Ovary (tissue), 7 donors: ENCODE measurements at regions not wholly inside any gene's neighbourhood (a gene's known extent, or its start where the extent isn't known, plus 50 kb on each side); places are given as distances from the start of the nearest gene placed in this dataset.

Source experiments
- DNase-seq, 5 donors: peaks; one replicate each; pipeline ENCODE4 v3.0.0-alpha.2; 2019 to 2020
- H3K27ac ChIP-seq, 2 donors: fragments of 200-600 bp; one replicate each; pipeline versions ENCODE4 v1.5.1 to v1.8.0; 2019 to 2022
- H3K27me3 ChIP-seq: fragments of 200-600 bp; one replicate; pipeline ENCODE4 v1.8.0; 2022
- H3K36me3 ChIP-seq: fragments of 200-600 bp; sonication (generic); one replicate; pipeline ENCODE4 v1.5.1; 2019
- H3K4me1 ChIP-seq: one replicate; pipeline ENCODE4 v1.8.1; 2013; ENCODE audit warnings: mild to moderate bottlenecking, moderate library complexity; ENCODE audit not compliant: insufficient read depth
- H3K4me3 ChIP-seq: fragments of 200-600 bp; sonication (generic); one replicate; pipeline ENCODE4 v1.5.1; 2017
- H3K9me3 ChIP-seq, 2 donors: fragments of 200-600 bp in 1 of 2; sonication (generic) in 1 of 2; one replicate each; pipeline versions ENCODE4 v1.5.1 to v1.8.1; 2013 to 2019; ENCODE audit warnings: mild to moderate bottlenecking in 1 of 2, moderate library complexity in 1 of 2
- CTCF ChIP-seq, 3 donors: fragments of 450-650 bp in 2 of 3; fragments of 200-600 bp in 1 of 3; IDR thresholded peaks; one replicate each; pipeline versions ENCODE4 v1.5.1 to v1.8.0; 2016 to 2022; ENCODE audit warnings: antibody characterized with exemption in 3 of 3, mild to moderate bottlenecking in 1 of 3
- EP300 ChIP-seq: sonication (generic); formaldehyde crosslinking; IDR thresholded peaks from one replicate; pipeline ENCODE4 v1.6.1; 2017; ENCODE audit warnings: antibody characterized with exemption
- POLR2A ChIP-seq: fragments of 450-650 bp; IDR thresholded peaks from one replicate; pipeline ENCODE4 v1.6.1; 2017; ENCODE audit warnings: antibody characterized with exemption, mild to moderate bottlenecking, moderate library complexity
- WGBS, 3 donors: extraction: QIAGEN DNeasy Blood & Tissue Kit in 1 of 3; methylation state at CpG; one replicate each; pipeline versions ENCODE4 v1.1.5 to v1.1.7; 2013 to 2017; 5-methylcytosine and 5-hydroxymethylcytosine counted together
- intact Hi-C, 4 donors: fragments of 100-400 bp; cut with DNase I; formaldehyde crosslinking; loops; one replicate each; pipeline versions ENCODE4 v1.11.0 to v1.15.1; 2022 to 2023
- donor health status: DM: no; HTN: no; CAD: no; lungs with moderate emphysema.
- donor health status: DM: no; HTN: no; CAD: no.
- donor health status: Bipolar disorder and iron deficiency.
- donor health status: DM: no; HTN: no; CAD: no.
- donor health status: DM: yes; HTN: yes; CAD: no.

GRCh38 chr13:47148543-47148942 lies 251.7 kb upstream of the HTR2A start:
- H3K27ac ChIP-seq, result no peak overlapping the region
- intact Hi-C loops, result no loop called here
- 52 to 65% (median 60%) methylated on average over 3 of the region's 3 CpGs for WGBS, 3 donors
- H3K4me3 ChIP-seq, result no peak overlapping the region
- no peaks in the 10 kb centered on the region for H3K36me3 ChIP-seq
- no peaks in the 10 kb centered on the region for H3K27me3 ChIP-seq
- H3K9me3 ChIP-seq, result no peaks in the 10 kb centered on the region
- H3K4me1 ChIP-seq, result no peaks in the 10 kb centered on the region
- no peak for TF ChIP-seq EP300
- DNase-seq, result no peak

DNA sequence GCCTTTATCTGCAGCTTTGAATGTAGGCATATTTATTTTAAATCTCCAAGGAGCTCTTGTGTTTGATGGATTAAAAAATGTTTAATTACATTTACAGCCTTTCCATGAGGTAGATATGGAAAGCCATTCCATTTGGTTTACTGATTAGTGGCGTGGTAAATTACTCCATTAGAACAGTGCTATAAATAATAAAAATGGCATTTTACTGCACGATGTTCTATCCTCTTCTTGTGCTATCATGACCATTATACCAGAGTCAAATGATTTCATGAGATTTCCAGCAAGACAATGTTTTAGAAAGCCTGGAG lies 250.9 kb upstream of the HTR2A start:
- no peaks in the 10 kb centered on the region for H3K36me3 ChIP-seq
- H3K9me3 ChIP-seq, result no peaks in the 10 kb centered on the region
- WGBS, 3 donors, result 33 to 46% (median 41%) methylated on average over 2 of the region's 2 CpGs
- intact Hi-C loops, result no loop called here
- no peaks in the 10 kb centered on the region for H3K27me3 ChIP-seq
- no peak for DNase-seq
- no peaks in the 10 kb centered on the region for H3K4me1 ChIP-seq
- H3K4me3 ChIP-seq, result no peak overlapping the region
- TF ChIP-seq POLR2A (no peak), EP300 (no peak), CTCF (IDR thresholded peaks at IDR 0.05) (no peak)
- no peak overlapping the region for H3K27ac ChIP-seq

DNA sequence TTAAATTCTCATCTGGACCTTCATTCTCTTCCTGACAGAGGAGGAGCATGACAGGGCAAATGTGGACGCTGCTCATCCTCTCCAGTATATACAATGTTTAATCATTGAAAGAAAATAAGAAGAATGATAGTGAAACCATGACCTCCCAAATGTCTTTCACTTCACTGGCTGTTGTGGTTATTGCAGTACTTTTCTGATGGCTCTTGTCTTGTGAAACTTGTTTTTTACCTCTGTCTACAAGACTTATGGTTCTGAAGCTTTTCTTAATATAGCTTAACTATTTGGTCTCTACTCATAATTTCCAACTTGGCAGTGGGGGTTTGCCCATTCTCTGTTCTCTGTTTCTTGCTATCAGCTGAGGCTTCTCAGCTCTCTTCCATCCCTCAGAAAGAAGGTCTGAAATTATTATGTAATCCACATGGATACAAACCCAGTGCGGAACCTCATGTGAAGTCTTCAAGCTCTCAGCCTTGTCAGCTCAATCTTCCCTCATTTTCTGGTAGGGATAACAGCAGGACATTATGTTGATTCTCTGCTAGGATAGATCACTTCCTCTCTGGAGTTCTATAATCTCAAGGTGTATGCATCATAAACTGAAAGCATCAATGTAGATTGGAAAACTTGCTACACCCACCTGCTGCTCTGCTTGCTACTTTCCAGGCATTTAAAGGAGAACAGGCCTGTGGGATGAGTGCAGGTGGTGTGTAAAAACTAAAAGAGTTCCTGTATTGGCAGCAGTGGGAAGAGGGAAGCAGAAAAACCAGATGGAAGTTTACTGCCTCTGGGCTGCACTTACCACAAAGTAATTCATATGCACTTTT lies 250.3 kb upstream of the HTR2A start:
- Histone ChIP-seq H3K27me3 (no peaks in the 10 kb centered on the region), H3K27ac (no peak overlapping the region), H3K36me3 (no peaks in the 10 kb centered on the region), H3K9me3 (no peaks in the 10 kb centered on the region), H3K4me3 (no peak overlapping the region), H3K4me1 (no peaks in the 10 kb centered on the region)
- intact Hi-C loops, result no loop called here
- 83 to 88% (median 84%) methylated on average over 2 of the region's 2 CpGs for WGBS, 3 donors
- TF ChIP-seq CTCF (IDR thresholded peaks at IDR 0.05) (no peak), EP300 (no peak), POLR2A (no peak)
- no peak for DNase-seq

DNA sequence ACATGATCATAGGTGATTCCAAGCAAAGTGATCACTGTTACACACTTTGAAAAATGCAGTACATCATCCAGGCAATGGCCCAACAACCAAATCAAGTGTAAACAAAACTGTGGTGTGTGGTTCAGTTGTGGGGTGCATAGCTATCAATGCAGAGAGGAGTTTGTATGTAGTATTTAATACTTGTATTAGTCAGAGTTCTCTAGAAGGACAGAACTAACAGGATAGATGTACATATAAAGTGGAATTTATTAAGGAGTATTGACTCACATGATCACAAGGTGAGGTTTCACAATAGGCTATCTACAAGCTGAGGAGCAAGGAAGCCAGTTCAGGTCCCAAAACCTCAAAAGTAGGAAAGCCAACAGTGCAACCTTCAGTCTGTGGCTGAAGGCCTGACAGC lies 249.3 kb upstream of the HTR2A start:
- DNase-seq, result no peak
- no peak for TF ChIP-seq POLR2A
- no peak for TF ChIP-seq CTCF (IDR thresholded peaks at IDR 0.05)
- TF ChIP-seq EP300, result no peak
- intact Hi-C loops, result no loop called here

DNA sequence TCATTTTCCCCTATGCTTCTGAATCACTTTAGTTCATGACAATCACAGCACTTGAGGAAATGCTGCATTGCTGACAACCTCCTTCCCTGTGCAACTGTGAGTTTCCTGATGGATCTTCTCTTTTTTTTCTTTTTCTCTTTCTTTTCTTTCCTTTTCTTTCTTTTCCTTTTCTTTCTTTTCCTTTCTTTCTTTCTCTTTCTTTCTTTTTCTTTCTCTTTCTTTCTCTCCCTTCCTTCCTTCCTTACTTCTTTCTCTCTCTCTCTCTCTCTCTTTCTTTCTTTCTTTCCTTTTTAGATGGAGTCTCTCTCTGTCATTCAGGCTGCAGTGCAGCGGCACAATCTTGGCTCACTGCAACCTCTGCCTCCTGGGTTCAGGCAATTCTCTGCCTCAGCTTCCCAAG lies 247.9 kb upstream of the HTR2A start:
- H3K4me1 ChIP-seq, result no peaks in the 10 kb centered on the region
- no peaks in the 10 kb centered on the region for H3K36me3 ChIP-seq
- H3K9me3 ChIP-seq, result no peaks in the 10 kb centered on the region
- 91 to 100% (median 95%) methylated on average over 1 of the region's 1 CpG for WGBS, 3 donors
- H3K4me3 ChIP-seq, result no peak overlapping the region
- TF ChIP-seq CTCF (IDR thresholded peaks at IDR 0.05) (no peak), EP300 (no peak), POLR2A (no peak)
- no peaks in the 10 kb centered on the region for H3K27me3 ChIP-seq
- intact Hi-C loops, result no loop called here
- no peak overlapping the region for H3K27ac ChIP-seq
- no peak for DNase-seq

More for the DNA sequence above, 249.3 kb upstream of the HTR2A start:
- Histone ChIP-seq H3K36me3 (no peaks in the 10 kb centered on the region), H3K4me1 (no peaks in the 10 kb centered on the region), H3K4me3 (no peak overlapping the region), H3K9me3 (no peaks in the 10 kb centered on the region), H3K27me3 (no peaks in the 10 kb centered on the region), H3K27ac (no peak overlapping the region)
